PFSK-1 (cell line): ENCODE measurements at regions not wholly inside any gene's neighbourhood (a gene's known extent, or its start where the extent isn't known, plus 50 kb on each side); places are given as distances from the start of the nearest gene placed in this dataset.

Experiments
- REST ChIP-seq, 2 experiments: IDR thresholded peaks; 2 replicates each; pipeline versions ENCODE4 v1.6.1 to v1.8.0; 2011 to 2012; ENCODE audit warnings: low read depth in 2 of 2, low read length in 2 of 2, control low read depth in 1 of 2, inconsistent platforms in 1 of 2, mild to moderate bottlenecking in 1 of 2, moderate library complexity in 1 of 2; ENCODE audit not compliant: insufficient read depth in 1 of 2
- TAF1 ChIP-seq: IDR thresholded peaks from 2 replicates; pipeline ENCODE4 v1.6.1; 2012; ENCODE audit warnings: low read length, control low read depth, borderline replicate concordance; ENCODE audit not compliant: insufficient read depth

DNA sequence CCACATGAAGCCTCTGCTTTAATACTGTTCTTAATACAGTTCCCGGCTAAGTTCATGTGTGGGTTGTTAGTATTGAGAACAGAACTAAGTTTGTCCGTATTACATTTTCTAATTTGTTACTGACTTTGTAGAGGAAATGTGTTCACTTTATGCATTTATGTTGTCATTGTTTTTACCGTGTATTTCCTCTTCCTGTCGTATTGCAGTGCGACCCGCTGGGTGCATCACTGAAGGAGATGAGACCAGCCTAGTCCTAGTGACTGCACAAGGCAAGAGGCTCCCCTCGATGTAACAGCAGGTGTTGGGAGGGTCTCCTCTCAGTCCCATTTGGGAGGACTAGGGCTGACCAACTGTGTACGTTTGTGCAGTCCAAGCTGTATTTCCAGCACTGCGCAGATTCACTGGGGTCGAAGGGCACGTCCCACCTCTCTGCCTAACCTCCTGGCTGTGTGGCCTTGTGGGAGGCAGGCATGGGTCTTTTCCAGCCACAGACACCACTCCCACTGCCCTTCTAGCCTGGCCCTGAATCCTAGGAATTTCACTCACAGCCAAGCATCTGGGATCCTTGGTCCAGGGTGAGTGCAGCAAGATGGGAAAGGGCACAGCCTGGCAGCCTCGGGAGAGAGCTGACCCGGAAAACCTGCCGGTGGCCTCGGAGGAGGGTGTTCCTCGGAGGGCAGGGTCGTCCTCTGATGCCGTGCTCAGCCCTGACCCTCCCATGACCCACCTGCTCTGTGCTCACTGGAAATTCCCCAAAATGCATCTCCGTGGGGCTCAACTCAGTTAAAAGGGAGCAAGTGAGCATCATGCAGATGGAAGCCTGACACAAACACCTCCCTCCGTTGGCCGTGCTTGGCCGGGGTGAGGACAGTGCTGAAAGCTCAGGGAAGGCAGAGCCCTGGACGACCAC, 63.9 kb upstream of the FAM20C start:
- TF ChIP-seq TAF1 (no peak), REST (IDR thresholded peaks at IDR 0.05; ENCODE audit: insufficient read depth in 1 of 2, low read depth in 2 of 2, low read length in 2 of 2) (no peak)
